NOMO-1 treated with DMSO at 0.1 percent for 48 hours (cell line): ENCODE measurements at regions not wholly inside any gene's neighbourhood (a gene's known extent, or its start where the extent isn't known, plus 50 kb on each side); places are given as distances from the start of the nearest gene placed in this dataset.
A peak's percentile ranks its signal among the peaks of the same experiment; 100 is the strongest.

ENCODE experiments used
- DNase-seq: peaks from one replicate; lab custom pipeline; 2025; ENCODE audit not compliant: unreplicated experiment; lab: John Stamatoyannopoulos, UW

- peak; percentile 5 for DNase-seq
These were observed 54.2 kb upstream of the MCTP2 start for GRCh38 chr15:94177112-94177511.

GRCh38 chr15:94175420-94175819 lies 55.9 kb upstream of the MCTP2 start:
- no peak for DNase-seq

DNA sequence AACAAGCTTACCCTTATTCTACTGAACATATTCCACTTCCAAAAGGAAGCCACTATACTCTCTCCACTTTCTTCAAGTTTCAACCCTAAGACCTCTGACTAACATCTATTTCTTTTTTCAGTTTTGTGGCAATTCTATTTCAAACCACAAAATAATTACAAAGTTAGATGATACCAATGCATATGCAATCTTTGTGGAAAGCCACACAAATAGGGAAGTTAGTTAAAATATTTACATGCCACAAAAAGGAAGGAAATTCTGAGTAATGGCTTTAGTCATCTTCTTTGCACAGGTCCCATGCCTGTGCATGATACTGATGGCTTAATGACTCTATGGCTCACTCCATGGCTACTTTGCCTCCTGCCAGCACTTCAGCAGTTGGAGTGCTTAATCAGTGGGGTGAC lies 57.0 kb upstream of the MCTP2 start:
- DNase-seq, result peak; percentile 99

- DNase-seq, result no peak
These were observed 63.1 kb upstream of the MCTP2 start for GRCh38 chr15:94168250-94168649.

DNA sequence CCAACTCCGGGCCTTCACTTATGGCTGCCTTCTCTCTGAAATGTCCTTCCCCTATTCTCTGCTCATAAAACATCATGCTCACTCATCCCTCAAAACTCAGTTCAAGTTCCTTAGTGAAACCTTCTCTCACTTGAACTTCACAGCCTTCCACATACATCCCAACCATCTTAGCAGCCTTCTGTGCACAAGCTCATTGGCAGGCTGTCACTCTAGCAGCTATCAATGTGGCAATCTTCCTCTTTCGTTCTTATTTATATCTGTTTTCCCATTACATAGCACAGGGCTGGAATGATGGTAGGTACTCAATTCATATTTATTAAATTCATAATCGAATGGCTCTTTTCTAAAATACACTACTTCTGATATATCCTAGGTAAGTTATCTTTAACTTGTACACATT lies 66.4 kb upstream of the MCTP2 start:
- peak; percentile 73 for DNase-seq

- DNase-seq, result peak; percentile 82
These were observed 67.1 kb upstream of the MCTP2 start for GRCh38 chr15:94164202-94164807.

GRCh38 chr15:94162939-94163338 lies 68.4 kb upstream of the MCTP2 start:
- no peak for DNase-seq

DNA sequence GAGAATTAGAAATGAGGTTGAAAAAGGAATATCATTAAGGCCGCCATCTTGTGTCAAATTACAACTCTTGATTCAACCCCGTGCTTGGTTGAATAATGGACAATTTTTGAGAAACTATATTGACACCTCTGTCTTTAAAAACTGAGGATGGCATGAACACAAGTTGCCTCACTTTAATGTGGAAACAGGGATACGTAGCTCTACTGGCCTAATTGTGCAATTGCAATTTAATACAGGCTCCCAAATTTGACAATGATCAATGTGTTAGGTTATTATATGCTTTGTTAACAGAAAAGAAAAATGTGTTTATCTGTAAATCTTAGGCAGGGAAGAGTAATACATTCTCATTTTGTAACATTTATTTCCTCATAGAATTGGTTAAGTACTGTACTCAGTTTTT lies 77.1 kb upstream of the MCTP2 start:
- DNase-seq, result no peak

DNA sequence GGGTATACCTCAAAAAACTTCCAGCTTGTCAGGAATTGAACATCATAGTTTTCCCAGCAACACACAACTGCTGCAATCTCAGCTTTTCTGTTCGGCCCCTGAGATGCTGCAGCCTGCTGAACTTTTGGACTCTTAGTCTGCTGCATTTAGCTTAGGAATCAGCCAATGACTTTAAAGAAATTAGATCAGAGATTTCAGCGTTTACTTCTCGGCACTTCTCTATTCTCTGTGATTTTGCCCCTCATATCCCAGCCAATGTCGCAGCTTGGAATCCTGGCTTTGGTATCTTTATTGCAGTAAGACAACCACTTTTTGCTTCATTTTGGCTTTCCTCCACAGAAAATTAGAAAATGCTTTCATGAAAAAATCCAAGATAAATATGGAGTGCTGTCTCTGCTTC lies 86.3 kb upstream of the MCTP2 start:
- DNase-seq, result no peak

DNA sequence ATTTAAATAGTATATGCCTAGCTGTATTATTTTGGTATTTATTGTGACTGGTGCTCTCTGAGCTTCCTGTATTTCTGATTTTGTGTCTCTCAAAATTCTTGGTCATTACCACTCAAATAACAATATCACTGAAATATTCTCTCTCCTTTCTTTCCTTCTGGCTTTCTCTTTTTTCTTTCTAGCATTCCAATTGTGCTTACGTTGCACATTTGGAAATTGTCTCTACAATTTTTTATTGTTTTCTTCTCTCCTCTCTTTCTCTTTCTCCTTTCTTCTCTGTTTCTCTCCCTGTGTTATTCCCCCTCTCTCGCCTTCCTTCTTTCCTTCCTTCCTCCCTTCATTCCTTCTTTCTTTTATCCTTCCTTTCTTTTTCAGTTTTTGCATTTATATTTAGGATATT lies 89.6 kb upstream of the MCTP2 start:
- DNase-seq, result no peak

DNA sequence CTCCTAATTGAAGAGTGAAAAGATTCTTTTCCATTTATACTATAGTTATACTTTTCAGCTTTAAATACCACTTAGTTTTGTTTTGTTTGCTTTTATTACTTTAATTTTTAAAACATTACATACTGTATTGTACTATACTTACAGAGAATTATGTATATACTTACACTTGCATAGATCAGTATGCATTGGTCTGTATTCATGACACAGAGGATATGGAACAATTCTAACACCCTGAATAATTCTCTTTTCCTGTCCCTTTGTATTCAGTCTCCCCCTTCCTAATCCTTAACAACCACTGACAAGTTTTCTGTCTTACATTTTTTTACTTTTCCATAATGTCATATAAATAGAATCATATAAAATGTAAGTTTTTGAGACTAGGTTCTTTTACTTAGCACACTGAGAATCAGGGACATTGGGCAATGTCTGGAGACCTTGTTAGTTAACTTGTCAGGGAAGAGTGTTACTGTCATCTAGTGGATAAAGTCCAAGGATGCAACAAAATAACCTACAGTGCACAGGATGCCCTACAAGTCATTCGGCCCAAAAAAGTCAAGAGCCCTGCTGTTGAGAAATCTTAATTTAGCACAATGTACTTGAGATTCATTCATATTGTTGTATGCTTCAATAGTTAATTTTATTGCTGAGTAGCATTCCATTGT lies 95.7 kb upstream of the MCTP2 start:
- DNase-seq, result peak; percentile 16

DNA sequence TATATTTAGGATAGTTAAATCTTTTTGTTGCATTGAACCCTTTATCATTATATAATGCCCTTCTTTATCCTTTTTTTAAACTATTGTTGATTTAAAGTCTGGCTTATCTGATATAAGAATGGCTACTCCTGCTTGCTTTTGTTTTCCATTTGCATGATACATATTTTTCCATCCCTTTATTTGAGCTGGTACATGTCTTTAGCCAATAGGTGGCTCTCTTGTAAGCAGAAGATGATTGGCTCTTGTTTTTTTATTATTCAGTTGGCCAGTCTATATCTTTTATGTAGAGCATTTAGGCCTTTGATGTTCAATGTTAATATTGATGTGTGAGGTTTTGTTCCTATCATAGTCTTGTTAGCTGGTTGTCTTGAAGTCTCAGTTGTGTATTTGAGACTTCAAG lies 99.5 kb upstream of the MCTP2 start:
- no peak for DNase-seq

- peak; percentile 62 for DNase-seq
These were observed 100.9 kb upstream of the MCTP2 start for GRCh38 chr15:94130504-94130903.

DNA sequence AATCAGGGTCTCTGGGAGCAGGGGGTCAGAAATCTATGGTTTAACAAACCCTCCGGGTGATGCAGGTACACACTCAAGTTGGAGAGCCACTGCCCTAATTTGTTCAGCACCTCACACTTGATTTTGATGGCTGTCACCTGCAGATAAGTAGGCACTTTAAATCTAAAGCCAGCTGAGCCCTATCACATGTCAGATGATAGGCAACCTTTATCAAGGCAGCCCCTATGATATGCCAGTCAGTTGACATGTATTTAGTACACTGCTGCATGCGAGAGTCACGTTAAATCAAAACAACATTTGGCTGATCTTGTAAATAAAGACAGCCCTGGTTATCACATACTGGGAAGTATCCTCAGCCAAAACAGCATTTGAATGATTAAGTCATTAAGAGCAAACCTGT lies 104.4 kb upstream of the MCTP2 start:
- DNase-seq, result no peak

GRCh38 chr15:94125698-94126097 lies 105.7 kb upstream of the MCTP2 start:
- DNase-seq, result no peak

- DNase-seq, result no peak
These were observed 106.2 kb upstream of the MCTP2 start for GRCh38 chr15:94125156-94125555.

DNA sequence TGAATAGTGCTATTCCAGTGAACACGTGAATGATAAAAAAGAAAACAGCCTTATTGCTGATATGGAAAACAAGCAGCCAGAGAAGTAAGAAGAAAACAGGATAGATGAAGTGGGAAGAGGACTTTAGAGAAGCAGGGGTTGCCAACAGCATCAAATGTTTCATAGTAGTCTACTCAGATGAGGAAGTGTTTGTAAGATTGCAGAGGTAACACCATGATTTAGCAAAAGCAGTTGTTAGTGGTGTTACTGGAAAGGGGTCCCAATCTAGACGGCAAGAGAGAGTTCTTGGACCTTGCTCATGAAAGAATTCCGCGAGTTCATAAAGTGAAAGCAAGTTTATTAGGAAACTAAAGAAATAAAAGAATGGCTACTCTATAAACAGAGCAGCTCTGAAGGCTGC lies 108.8 kb upstream of the MCTP2 start:
- peak; percentile 46 for DNase-seq

DNA sequence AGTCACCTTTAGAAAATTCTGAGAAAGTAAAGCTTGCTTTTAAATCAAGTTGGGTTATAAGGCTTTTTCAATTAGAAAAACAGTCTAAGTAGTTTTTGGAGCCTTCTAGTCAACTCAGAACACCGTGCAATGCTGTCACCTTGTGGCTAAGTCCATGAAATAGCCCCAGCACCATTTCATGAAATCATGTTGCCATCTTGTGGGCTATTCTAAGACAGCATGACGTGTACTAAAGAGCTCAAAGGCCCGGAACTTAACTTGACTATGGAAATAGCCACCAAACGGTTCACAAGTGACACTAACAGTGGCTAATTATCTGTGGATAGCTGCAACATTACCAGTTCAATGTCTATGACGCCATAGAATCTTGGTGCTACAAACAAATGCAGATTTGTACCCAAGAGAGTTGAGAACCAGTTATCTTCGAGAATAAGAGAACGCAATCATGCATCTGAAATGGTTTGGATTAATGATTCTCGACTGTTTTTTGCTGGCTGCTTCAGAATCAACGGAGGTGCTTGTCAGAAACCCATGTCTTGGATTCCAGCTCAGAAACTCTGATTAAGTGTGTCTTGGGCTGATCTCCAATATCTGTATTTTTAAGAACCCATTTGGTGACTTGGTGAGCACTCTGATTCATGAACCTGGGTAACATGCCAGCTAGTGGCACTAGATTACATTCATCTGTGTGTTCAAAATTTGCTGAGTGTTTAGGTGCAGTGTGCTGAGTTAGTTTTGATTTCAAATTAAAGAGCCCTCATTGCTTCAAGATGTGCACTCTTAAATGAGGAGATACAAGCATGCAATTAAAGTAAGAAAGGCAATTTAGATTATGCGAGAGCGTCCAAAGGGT lies 111.2 kb upstream of the MCTP2 start:
- DNase-seq, result peak; percentile 92

DNA sequence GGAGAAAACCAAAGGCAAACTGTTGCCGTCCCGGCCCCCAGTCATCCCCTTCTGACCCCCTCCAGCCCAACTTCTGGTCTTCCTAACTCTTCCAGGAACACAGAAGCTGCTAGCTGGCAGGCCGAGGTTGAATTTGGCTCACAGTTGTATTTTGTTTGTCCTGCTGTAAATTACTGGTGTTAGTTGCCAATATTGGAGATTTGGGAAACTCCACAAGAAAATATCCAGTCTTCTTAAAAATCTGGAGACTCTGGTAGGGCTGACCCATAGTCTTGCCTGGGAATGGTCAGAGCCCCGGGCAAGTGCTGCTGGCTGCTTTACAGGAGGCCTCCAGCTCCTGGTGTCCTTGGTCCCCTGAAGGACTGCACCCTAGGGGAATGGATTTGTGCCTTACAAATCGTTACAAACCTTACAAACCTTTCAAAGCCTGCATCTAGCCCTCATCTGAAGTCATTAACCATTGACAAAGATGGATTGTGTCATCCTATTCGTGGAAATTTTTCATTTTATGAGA lies 112.0 kb upstream of the MCTP2 start:
- DNase-seq, result no peak

- DNase-seq, result no peak
These were observed 120.8 kb upstream of the MCTP2 start for GRCh38 chr15:94110476-94111130.

DNA sequence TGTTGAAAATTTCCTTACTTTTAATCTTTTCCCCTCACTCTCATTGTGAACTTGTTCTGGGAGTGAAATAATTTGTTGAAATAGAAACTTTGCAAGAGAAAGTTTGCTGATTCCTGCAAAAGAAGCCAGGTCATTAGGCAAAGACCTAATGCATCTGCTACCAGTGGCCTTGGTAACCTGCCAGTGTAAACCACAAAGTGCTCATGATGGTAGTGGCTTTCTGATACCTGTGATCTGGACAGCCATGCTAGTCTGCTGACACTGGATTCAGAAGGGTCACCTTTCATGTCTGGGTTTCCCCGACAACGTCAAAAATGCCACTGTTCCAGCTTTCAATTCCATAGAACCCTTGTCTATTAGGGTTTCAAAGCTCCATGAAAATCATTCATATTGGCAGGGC lies 123.7 kb upstream of the MCTP2 start:
- DNase-seq, result no peak
